CD14-positive monocyte (primary cell): ENCODE measurements at regions not wholly inside any gene's neighbourhood (a gene's known extent, or its start where the extent isn't known, plus 50 kb on each side); places are given as distances from the start of the nearest gene placed in this dataset.

Experiments
- DNase-seq, 3 donors: peaks; one replicate each; pipeline ENCODE4 v3.0.0-alpha.2; 2011 to 2022
- H2AFZ ChIP-seq: 2 replicates; pipeline ENCODE4 v1.6.0; 2012; ENCODE audit warnings: mild to moderate bottlenecking, low read depth, low read length, inconsistent platforms; ENCODE audit not compliant: insufficient read depth, poor library complexity, severe bottlenecking
- H3K27ac ChIP-seq, 2 donors: 1 replicate in 1 of 2; 2 replicates in 1 of 2; pipeline ENCODE4 v1.5.1; 2012 to 2013; ENCODE audit warnings: low read length in 2 of 2, control low read depth in 1 of 2, inconsistent platforms in 1 of 2, low read depth in 1 of 2, mild to moderate bottlenecking in 1 of 2
- H3K27me3 ChIP-seq, 2 donors: one replicate each; pipeline versions ENCODE4 v1.6.0 to v1.6.1; 2011 to 2013; ENCODE audit warnings: low read length in 2 of 2; ENCODE audit not compliant: control insufficient read depth in 2 of 2, insufficient read depth in 2 of 2
- H3K36me3 ChIP-seq, 2 donors: replicated peaks in 1 of 2; 1 replicate in 1 of 2; 2 replicates in 1 of 2; pipeline versions ENCODE4 v1.5.1 to v1.6.1; 2012 to 2013; ENCODE audit warnings: low read length in 2 of 2, control low read depth in 1 of 2, inconsistent platforms in 1 of 2, mild to moderate bottlenecking in 1 of 2; ENCODE audit not compliant: insufficient read depth in 2 of 2, control insufficient read depth in 1 of 2
- H3K4me1 ChIP-seq, 2 donors: 1 replicate in 1 of 2; 2 replicates in 1 of 2; pipeline versions ENCODE4 v1.5.1 to v1.6.1; 2012 to 2013; ENCODE audit warnings: low read length in 2 of 2, control low read depth in 1 of 2, inconsistent platforms in 1 of 2, mild to moderate bottlenecking in 1 of 2, moderate library complexity in 1 of 2; ENCODE audit not compliant: insufficient read depth in 2 of 2, control insufficient read depth in 1 of 2
- H3K4me2 ChIP-seq: replicated peaks from 2 replicates; pipeline ENCODE3; 2012; ENCODE audit warnings: low read length, moderate library complexity, mild to moderate bottlenecking; ENCODE audit not compliant: poor library complexity, severe bottlenecking; ENCODE audit errors: extremely low read depth
- H3K4me3 ChIP-seq, 3 experiments: fragments of 200-600 bp in 1 of 3; sonication (generic) in 1 of 3; replicated peaks in 1 of 3; 1 replicate in 2 of 3; 2 replicates in 1 of 3; pipeline ENCODE4 v1.5.1; 2011 to 2013; ENCODE audit warnings: low read length in 3 of 3, mild to moderate bottlenecking in 3 of 3, control low read depth in 2 of 3, low read depth in 2 of 3, inconsistent platforms in 1 of 3, moderate library complexity in 1 of 3
- H3K79me2 ChIP-seq: 2 replicates; pipeline ENCODE4 v1.6.0; 2012; ENCODE audit warnings: mild to moderate bottlenecking, control low read depth, inconsistent platforms, low read length, moderate library complexity; ENCODE audit not compliant: insufficient read depth
- H3K9ac ChIP-seq: 2 replicates; pipeline ENCODE4 v1.6.0; 2017; ENCODE audit warnings: low read length, mild to moderate bottlenecking; ENCODE audit not compliant: insufficient read depth, poor library complexity, severe bottlenecking
- H3K9me3 ChIP-seq, 2 donors: replicated peaks in 1 of 2; 1 replicate in 1 of 2; 2 replicates in 1 of 2; pipeline versions ENCODE4 v1.5.1 to v1.6.1; 2012 to 2013; ENCODE audit warnings: low read length in 2 of 2, control low read depth in 1 of 2; ENCODE audit not compliant: control insufficient read depth in 1 of 2, insufficient read depth in 1 of 2
- H4K20me1 ChIP-seq: 2 replicates; pipeline ENCODE4 v1.6.0; 2012; ENCODE audit warnings: mild to moderate bottlenecking, low read length, control low read depth, moderate library complexity; ENCODE audit not compliant: insufficient read depth
- H3K27ac Mint-ChIP-seq, 7 donors: one replicate each; pipeline ENCODE4 v1.8.0; 2020; ENCODE audit warnings: mild to moderate bottlenecking in 7 of 7, mixed read lengths in 7 of 7, moderate library complexity in 6 of 7, inconsistent platforms in 2 of 7
- H3K27me3 Mint-ChIP-seq, 3 donors: one replicate each; pipeline ENCODE4 v1.8.0; 2021 to 2022; ENCODE audit warnings: low read depth in 3 of 3, mild to moderate bottlenecking in 3 of 3, mixed read lengths in 3 of 3, moderate library complexity in 3 of 3, inconsistent platforms in 1 of 3
- H3K36me3 Mint-ChIP-seq, 2 donors: one replicate each; pipeline ENCODE4 v1.8.0; 2020; ENCODE audit warnings: mixed read lengths in 2 of 2, inconsistent platforms in 1 of 2, mild to moderate bottlenecking in 1 of 2
- H3K4me1 Mint-ChIP-seq: one replicate; pipeline ENCODE4 v1.8.0; 2020; ENCODE audit warnings: mild to moderate bottlenecking, mixed read lengths
- H3K4me3 Mint-ChIP-seq, 2 donors: one replicate each; pipeline ENCODE4 v1.8.0; 2020; ENCODE audit warnings: mild to moderate bottlenecking in 2 of 2, mixed read lengths in 2 of 2, moderate library complexity in 1 of 2
- H3K9me3 Mint-ChIP-seq, 7 donors: one replicate each; pipeline ENCODE4 v1.8.0; 2020 to 2022; ENCODE audit warnings: mixed read lengths in 7 of 7, mild to moderate bottlenecking in 6 of 7, moderate library complexity in 6 of 7, inconsistent platforms in 2 of 7
- CTCF ChIP-seq: fragments of 200-600 bp; IDR thresholded peaks from one replicate; pipeline ENCODE4 v1.8.0; 2022; ENCODE audit warnings: antibody characterized with exemption, mild to moderate bottlenecking
- WGBS: methylation state at CpG from one replicate; pipeline ENCODE4 v1.1.5; 2013; ENCODE audit warnings: missing lambda C conversion rate; ENCODE audit not compliant: insufficient coverage; 5-methylcytosine and 5-hydroxymethylcytosine counted together
- intact Hi-C, 2 donors: fragments of 100-400 bp; cut with micrococcal nuclease; formaldehyde crosslinking; loops; one replicate each; pipeline versions ENCODE4 v1.15.0 to v1.15.1; 2023

GRCh38 chr5:109942646-109943045, 252.9 kb downstream of the MAN2A1 start:
- Mint-ChIP-seq H3K9me3 (peaks cover 0 to 7% (median 3%) of the 10 kb centered on the region in 7 donors), H3K4me1 (no peaks in the 10 kb centered on the region), H3K27me3 (peaks cover 1 to 5% (median 2%) of the 10 kb centered on the region in 3 donors), H3K36me3 (no peaks in the 10 kb centered on the region), H3K27ac (no peak overlapping the region), H3K4me3 (no peak overlapping the region)
- Histone ChIP-seq H3K79me2 (no peaks in the 10 kb centered on the region), H3K4me1 (no peaks in the 10 kb centered on the region), H3K27me3 (no peaks in the 10 kb centered on the region), H2AFZ (no peak overlapping the region), H3K4me2 (no peak overlapping the region), H3K9ac (no peak overlapping the region), H3K9me3 (no peaks in the 10 kb centered on the region), H4K20me1 (no peaks in the 10 kb centered on the region), H3K36me3 (no peaks in the 10 kb centered on the region), H3K4me3 (no peak overlapping the region), H3K27ac (no peak overlapping the region)
- TF ChIP-seq CTCF: no peak
- WGBS: no CpG with 5 or more reads among the region's 1 CpG
- DNase-seq: no peak
- intact Hi-C loops: no loop called here

GRCh38 chr5:109943701-109944235, 254.0 kb downstream of the MAN2A1 start:
- no peak for TF ChIP-seq CTCF
- no peaks in the 10 kb centered on the region for H4K20me1 ChIP-seq
- Mint-ChIP-seq H3K4me1 (no peaks in the 10 kb centered on the region), H3K9me3 (peaks cover 1 to 7% (median 3%) of the 10 kb centered on the region in 7 donors), H3K4me3 (no peak overlapping the region), H3K36me3 (no peaks in the 10 kb centered on the region), H3K27ac (no peak overlapping the region), H3K27me3 (peaks cover 1 to 5% (median 2%) of the 10 kb centered on the region in 3 donors)
- H3K27ac ChIP-seq: no peak overlapping the region
- H3K4me2 ChIP-seq: no peak overlapping the region
- no peaks in the 10 kb centered on the region for H3K79me2 ChIP-seq
- no peaks in the 10 kb centered on the region for H3K9me3 ChIP-seq
- H3K36me3 ChIP-seq: no peaks in the 10 kb centered on the region
- intact Hi-C loops: no loop called here
- H3K4me1 ChIP-seq: no peaks in the 10 kb centered on the region
- no peak for DNase-seq
- no peak overlapping the region for H2AFZ ChIP-seq
- no peaks in the 10 kb centered on the region for H3K27me3 ChIP-seq
- H3K4me3 ChIP-seq: no peak overlapping the region
- no peak overlapping the region for H3K9ac ChIP-seq
- no CpG with 5 or more reads among the region's 3 CpGs for WGBS
